RKO (cell line): ENCODE measurements at regions not wholly inside any gene's neighbourhood (a gene's known extent, or its start where the extent isn't known, plus 50 kb on each side); places are given as distances from the start of the nearest gene placed in this dataset.
A peak's percentile ranks its signal among the peaks of the same experiment; 100 is the strongest.

Experiments
- DNase-seq: peaks from one replicate; pipeline ENCODE4 v3.0.0-alpha.2; 2016; ENCODE audit warnings: low spot score

GRCh38 chr20:6421321-6422248, 298.8 kb upstream of the FERMT1 start:
- DNase-seq = no peak

- DNase-seq = no peak
Observed at GRCh38 chr20:6420336-6420735, 297.5 kb upstream of the FERMT1 start.

GRCh38 chr20:6418732-6419131, 295.9 kb upstream of the FERMT1 start:
- no peak for DNase-seq

- DNase-seq = no peak
Observed at GRCh38 chr20:6416371-6416770, 293.5 kb upstream of the FERMT1 start.

- no peak for DNase-seq
Observed at GRCh38 chr20:6411651-6412050, 288.8 kb upstream of the FERMT1 start.

GRCh38 chr20:6410721-6411120, 287.9 kb upstream of the FERMT1 start:
- no peak for DNase-seq

GRCh38 chr20:6407163-6407562, 284.3 kb upstream of the FERMT1 start:
- DNase-seq = no peak

GRCh38 chr20:6401893-6402557, 279.2 kb upstream of the FERMT1 start:
- no peak for DNase-seq

- no peak for DNase-seq
Observed at GRCh38 chr20:6397115-6397514, 274.3 kb upstream of the FERMT1 start.

- no peak for DNase-seq
Observed at GRCh38 chr20:6395695-6396094, 272.9 kb upstream of the FERMT1 start.

- DNase-seq = no peak
Observed at GRCh38 chr20:6388671-6389197, 265.9 kb upstream of the FERMT1 start.

GRCh38 chr20:6384956-6385486, 262.2 kb upstream of the FERMT1 start:
- no peak for DNase-seq

- no peak for DNase-seq
Observed at GRCh38 chr20:6384380-6384779, 261.6 kb upstream of the FERMT1 start.

GRCh38 chr20:6381887-6382286, 259.1 kb upstream of the FERMT1 start:
- DNase-seq = peak; percentile 55

GRCh38 chr20:6362245-6362644, 239.4 kb upstream of the FERMT1 start:
- DNase-seq = no peak

- no peak for DNase-seq
Observed at GRCh38 chr20:6360766-6361165, 237.9 kb upstream of the FERMT1 start.

- DNase-seq = peak; percentile 25
Observed at GRCh38 chr20:6355754-6356451, 233.1 kb upstream of the FERMT1 start.

- no peak for DNase-seq
Observed at GRCh38 chr20:6348908-6349307, 226.1 kb upstream of the FERMT1 start.

- no peak for DNase-seq
Observed at GRCh38 chr20:6347916-6348315, 225.1 kb upstream of the FERMT1 start.

- no peak for DNase-seq
Observed at GRCh38 chr20:6341491-6341890, 218.7 kb upstream of the FERMT1 start.

GRCh38 chr20:6339176-6339575, 216.3 kb upstream of the FERMT1 start:
- DNase-seq = no peak

GRCh38 chr20:6333110-6333509, 210.3 kb upstream of the FERMT1 start:
- no peak for DNase-seq
